ENCODE measurements at regions not wholly inside any gene's neighbourhood (a gene's known extent, or its start where the extent isn't known, plus 50 kb on each side); places are given as distances from the start of the nearest gene placed in this dataset.

DNA sequence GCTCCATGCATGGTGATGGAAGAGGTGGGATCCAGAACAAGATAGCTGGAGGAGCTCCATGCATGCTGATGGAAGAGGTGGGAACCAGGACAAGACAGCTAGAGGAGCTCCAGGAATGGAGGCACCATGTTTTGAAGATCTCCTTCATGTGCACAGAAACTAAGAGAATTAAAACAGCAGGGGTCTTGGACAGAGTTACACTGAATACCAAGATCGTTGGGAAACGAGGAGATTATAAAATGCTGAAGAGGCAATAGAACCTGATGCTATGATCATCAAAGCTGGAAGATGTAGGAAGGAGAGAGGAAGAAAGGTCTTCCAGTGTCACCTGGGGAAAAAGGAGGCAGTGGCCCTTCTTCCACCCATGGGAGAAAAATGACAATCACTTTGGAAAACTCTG is 193.6 kb upstream of the PFKP start:
- TF ChIP-seq, protein P1, sequence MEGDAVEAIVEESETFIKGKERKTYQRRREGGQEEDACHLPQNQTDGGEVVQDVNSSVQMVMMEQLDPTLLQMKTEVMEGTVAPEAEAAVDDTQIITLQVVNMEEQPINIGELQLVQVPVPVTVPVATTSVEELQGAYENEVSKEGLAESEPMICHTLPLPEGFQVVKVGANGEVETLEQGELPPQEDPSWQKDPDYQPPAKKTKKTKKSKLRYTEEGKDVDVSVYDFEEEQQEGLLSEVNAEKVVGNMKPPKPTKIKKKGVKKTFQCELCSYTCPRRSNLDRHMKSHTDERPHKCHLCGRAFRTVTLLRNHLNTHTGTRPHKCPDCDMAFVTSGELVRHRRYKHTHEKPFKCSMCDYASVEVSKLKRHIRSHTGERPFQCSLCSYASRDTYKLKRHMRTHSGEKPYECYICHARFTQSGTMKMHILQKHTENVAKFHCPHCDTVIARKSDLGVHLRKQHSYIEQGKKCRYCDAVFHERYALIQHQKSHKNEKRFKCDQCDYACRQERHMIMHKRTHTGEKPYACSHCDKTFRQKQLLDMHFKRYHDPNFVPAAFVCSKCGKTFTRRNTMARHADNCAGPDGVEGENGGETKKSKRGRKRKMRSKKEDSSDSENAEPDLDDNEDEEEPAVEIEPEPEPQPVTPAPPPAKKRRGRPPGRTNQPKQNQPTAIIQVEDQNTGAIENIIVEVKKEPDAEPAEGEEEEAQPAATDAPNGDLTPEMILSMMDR (conservative IDR thresholded peaks at IDR 0.05), result no peak
- no peak for TF ChIP-seq ZFX (IDR thresholded peaks at IDR 0.05)

Measured in C4-2B (cell line).